GM12875 (cell line): ENCODE measurements at regions not wholly inside any gene's neighbourhood (a gene's known extent, or its start where the extent isn't known, plus 50 kb on each side); places are given as distances from the start of the nearest gene placed in this dataset.

Source experiments
- H3K4me3 ChIP-seq: one replicate; pipeline ENCODE4 v1.5.1; 2011; ENCODE audit warnings: low read depth, low read length, control low read depth
- CTCF ChIP-seq: IDR thresholded peaks from 2 replicates; pipeline ENCODE4 v1.5.1; 2011; ENCODE audit warnings: low read depth, mild to moderate bottlenecking, control low read depth, inconsistent platforms, low read length, moderate library complexity, borderline replicate concordance; ENCODE audit not compliant: insufficient read depth

GRCh38 chr7:18221377-18222293 lies 194.0 kb upstream of the PRPS1L1 start:
- no peak overlapping the region for H3K4me3 ChIP-seq
- TF ChIP-seq CTCF, result no peak

- H3K4me3 ChIP-seq, result no peak overlapping the region
- no peak for TF ChIP-seq CTCF
Measured at GRCh38 chr7:18222636-18223035, 195.0 kb upstream of the PRPS1L1 start.

- no peak overlapping the region for H3K4me3 ChIP-seq
- no peak for TF ChIP-seq CTCF
Measured at GRCh38 chr7:18224138-18224537, 196.5 kb upstream of the PRPS1L1 start.

GRCh38 chr7:18225067-18225466 lies 197.4 kb upstream of the PRPS1L1 start:
- no peak for TF ChIP-seq CTCF
- H3K4me3 ChIP-seq, result no peak overlapping the region

- no peak for TF ChIP-seq CTCF
- no peak overlapping the region for H3K4me3 ChIP-seq
Measured at GRCh38 chr7:18226598-18226997, 199.0 kb upstream of the PRPS1L1 start.

GRCh38 chr7:18228686-18229085 lies 201.0 kb upstream of the PRPS1L1 start:
- TF ChIP-seq CTCF, result no peak

GRCh38 chr7:18230271-18230670 lies 202.6 kb upstream of the PRPS1L1 start:
- H3K4me3 ChIP-seq, result no peak overlapping the region
- no peak for TF ChIP-seq CTCF

More at GRCh38 chr7:18228686-18229085, 201.0 kb upstream of the PRPS1L1 start:
- H3K4me3 ChIP-seq, result no peak overlapping the region
